Panc1 (cell line): ENCODE measurements at regions not wholly inside any gene's neighbourhood (a gene's known extent, or its start where the extent isn't known, plus 50 kb on each side); places are given as distances from the start of the nearest gene placed in this dataset.

Experiments used
- ATAC-seq: fragments of 200-7000 bp; cut with Tn5 transposase; 2 replicates; pipeline ENCODE4 v1.9.1; 2020; ENCODE audit warnings: mild to moderate bottlenecking, moderate library complexity
- BruUV-seq: library from RNA; stranded (reverse); fragments of 400-500 nt; replicated peaks from 2 replicates; lab custom pipeline; 2021; lab: Mats Ljungman, UMichigan
- CTCF ChIA-PET: fragments of 300-600 bp; sonication (Branson Sonifier 250); formaldehyde crosslinking; loops from one replicate; lab custom pipeline; 2022; ENCODE audit warnings: antibody characterized with exemption; lab: Charles Lee
- POLR2A ChIA-PET: fragments of 300-600 bp; sonication (Branson Sonifier 250); formaldehyde crosslinking; loops from one replicate; lab custom pipeline; 2022; ENCODE audit warnings: antibody characterized with exemption; lab: Charles Lee
- DNase-seq: peaks from one replicate; pipeline ENCODE4 v3.0.0-alpha.2; 2010; ENCODE audit warnings: low read depth, low spot score
- H3K27ac ChIP-seq: 2 replicates; pipeline ENCODE4 v1.5.1; 2011; ENCODE audit warnings: mild to moderate bottlenecking, low read length, inconsistent platforms
- H3K27me3 ChIP-seq: fragments of 200-500 bp; sonication (Bioruptor generic); 2 replicates; pipeline ENCODE4 v1.6.0; 2014; ENCODE audit warnings: low read length, inconsistent platforms; ENCODE audit not compliant: control insufficient read depth, insufficient read depth
- H3K36me3 ChIP-seq: fragments of 200-500 bp; sonication (Bioruptor generic); 2 replicates; pipeline ENCODE4 v1.5.1; 2014; ENCODE audit warnings: inconsistent platforms, mild to moderate bottlenecking, low read length, moderate library complexity; ENCODE audit not compliant: control insufficient read depth, insufficient read depth
- H3K4me1 ChIP-seq: 2 replicates; pipeline ENCODE4 v1.5.1; 2011; ENCODE audit warnings: inconsistent platforms, mild to moderate bottlenecking, low read length, moderate library complexity; ENCODE audit not compliant: control insufficient read depth, insufficient read depth
- H3K4me3 ChIP-seq, 2 experiments: 2 replicates each; pipeline ENCODE4 v1.5.1; 2011 to 2012; ENCODE audit warnings: low read depth in 2 of 2, low read length in 2 of 2, mild to moderate bottlenecking in 2 of 2, inconsistent platforms in 1 of 2, moderate library complexity in 1 of 2
- H3K9me3 ChIP-seq: fragments of 200-500 bp; sonication (Bioruptor generic); 2 replicates; pipeline ENCODE4 v1.5.1; 2014; ENCODE audit warnings: low read depth, mild to moderate bottlenecking, inconsistent platforms, low read length, moderate library complexity; ENCODE audit not compliant: control insufficient read depth, insufficient read depth
- CTCF ChIP-seq: fragments of 450-650 bp; IDR thresholded peaks from 2 replicates; pipeline ENCODE4 v1.5.1; 2017; ENCODE audit warnings: mild to moderate bottlenecking
- POLR2AphosphoS5 ChIP-seq: IDR thresholded peaks from 2 replicates; pipeline ENCODE4 v1.6.1; 2012; ENCODE audit warnings: mild to moderate bottlenecking, low read depth, low read length, moderate library complexity
- SIN3A ChIP-seq: IDR thresholded peaks from 2 replicates; pipeline ENCODE4 v1.6.1; 2012; ENCODE audit warnings: low read depth, mild to moderate bottlenecking, low read length, moderate library complexity, borderline replicate concordance; ENCODE audit not compliant: insufficient read depth
- TCF7L2 ChIP-seq: IDR thresholded peaks from 2 replicates; pipeline ENCODE4 v1.6.1; 2011; ENCODE audit warnings: mild to moderate bottlenecking, low read depth, low read length, inconsistent platforms
- in situ Hi-C: cut with HindIII; loops from 2 replicates; pipeline ENCODE4 v1.10.0; 2016; ENCODE audit warnings: low sequenced_read_pairs, low pct_unique_long_range_greater_than_20kb
- intact Hi-C: fragments of 100-400 bp; cut with micrococcal nuclease; formaldehyde crosslinking; loops from one replicate; pipeline ENCODE4 v1.10.0; 2022; ENCODE audit not compliant: unreplicated experiment
- TF ChIP-seq, protein P1 (sequence below), 2 experiments: IDR thresholded peaks; 2 replicates each; pipeline ENCODE4 v1.6.1; 2011 to 2012; ENCODE audit warnings: low read depth in 2 of 2, control low read depth in 1 of 2, low read length in 1 of 2, mild to moderate bottlenecking in 1 of 2, moderate library complexity in 1 of 2; ENCODE audit not compliant: insufficient read depth in 1 of 2

DNA sequence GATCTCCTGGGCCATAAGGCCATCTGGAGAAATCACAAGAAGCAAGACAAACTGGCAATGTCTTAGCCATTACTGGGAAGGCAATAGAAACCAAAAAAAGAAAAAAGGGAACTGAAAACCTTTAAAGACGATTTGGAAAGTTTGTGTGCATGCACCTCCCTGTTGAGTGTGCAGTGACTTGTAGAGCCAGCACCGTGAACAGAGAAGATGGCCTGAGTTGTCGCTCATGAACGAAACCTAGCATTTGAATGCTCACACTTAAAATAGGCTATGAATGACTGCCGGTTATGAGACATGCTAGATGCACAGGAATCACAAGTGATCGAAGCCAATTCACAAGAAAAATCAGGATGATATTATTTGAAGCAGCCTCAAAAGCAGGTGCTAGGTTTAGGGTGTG is 151.3 kb upstream of the ADO start:
- CTCF ChIA-PET: no interaction called here
- no peak for DNase-seq
- Histone ChIP-seq H3K4me3 (no peak overlapping the region), H3K27ac (no peak overlapping the region), H3K4me1 (no peaks in the 10 kb centered on the region), H3K36me3 (no peaks in the 10 kb centered on the region), H3K9me3 (no peaks in the 10 kb centered on the region), H3K27me3 (no peaks in the 10 kb centered on the region)
- intact Hi-C loops (no loop called here), in situ Hi-C loops (no loop called here)
- no peak for ATAC-seq
- TF ChIP-seq CTCF (no peak), POLR2AphosphoS5 (no peak), TCF7L2 (no peak), SIN3A (no peak)
- TF ChIP-seq, protein P1, sequence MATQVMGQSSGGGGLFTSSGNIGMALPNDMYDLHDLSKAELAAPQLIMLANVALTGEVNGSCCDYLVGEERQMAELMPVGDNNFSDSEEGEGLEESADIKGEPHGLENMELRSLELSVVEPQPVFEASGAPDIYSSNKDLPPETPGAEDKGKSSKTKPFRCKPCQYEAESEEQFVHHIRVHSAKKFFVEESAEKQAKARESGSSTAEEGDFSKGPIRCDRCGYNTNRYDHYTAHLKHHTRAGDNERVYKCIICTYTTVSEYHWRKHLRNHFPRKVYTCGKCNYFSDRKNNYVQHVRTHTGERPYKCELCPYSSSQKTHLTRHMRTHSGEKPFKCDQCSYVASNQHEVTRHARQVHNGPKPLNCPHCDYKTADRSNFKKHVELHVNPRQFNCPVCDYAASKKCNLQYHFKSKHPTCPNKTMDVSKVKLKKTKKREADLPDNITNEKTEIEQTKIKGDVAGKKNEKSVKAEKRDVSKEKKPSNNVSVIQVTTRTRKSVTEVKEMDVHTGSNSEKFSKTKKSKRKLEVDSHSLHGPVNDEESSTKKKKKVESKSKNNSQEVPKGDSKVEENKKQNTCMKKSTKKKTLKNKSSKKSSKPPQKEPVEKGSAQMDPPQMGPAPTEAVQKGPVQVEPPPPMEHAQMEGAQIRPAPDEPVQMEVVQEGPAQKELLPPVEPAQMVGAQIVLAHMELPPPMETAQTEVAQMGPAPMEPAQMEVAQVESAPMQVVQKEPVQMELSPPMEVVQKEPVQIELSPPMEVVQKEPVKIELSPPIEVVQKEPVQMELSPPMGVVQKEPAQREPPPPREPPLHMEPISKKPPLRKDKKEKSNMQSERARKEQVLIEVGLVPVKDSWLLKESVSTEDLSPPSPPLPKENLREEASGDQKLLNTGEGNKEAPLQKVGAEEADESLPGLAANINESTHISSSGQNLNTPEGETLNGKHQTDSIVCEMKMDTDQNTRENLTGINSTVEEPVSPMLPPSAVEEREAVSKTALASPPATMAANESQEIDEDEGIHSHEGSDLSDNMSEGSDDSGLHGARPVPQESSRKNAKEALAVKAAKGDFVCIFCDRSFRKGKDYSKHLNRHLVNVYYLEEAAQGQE (IDR thresholded peaks at IDR 0.05; ENCODE audit: insufficient read depth in 1 of 2, low read depth in 2 of 2, low read length in 1 of 2): no peak
- POLR2A ChIA-PET: no interaction called here
- BruUV-seq: no TSS peak

GRCh38 chr10:62654966-62655336 is 149.6 kb upstream of the ADO start:
- CTCF ChIA-PET: no interaction called here
- Histone ChIP-seq H3K4me1 (no peaks in the 10 kb centered on the region), H3K27me3 (no peaks in the 10 kb centered on the region), H3K9me3 (no peaks in the 10 kb centered on the region), H3K27ac (no peak overlapping the region), H3K4me3 (no peak overlapping the region), H3K36me3 (no peaks in the 10 kb centered on the region)
- intact Hi-C loops: no loop called here
- in situ Hi-C loops: no loop called here
- POLR2A ChIA-PET: no interaction called here
- TF ChIP-seq SIN3A: no peak
- TF ChIP-seq, protein P1 (IDR thresholded peaks at IDR 0.05; ENCODE audit: insufficient read depth in 1 of 2, low read depth in 2 of 2, low read length in 1 of 2): no peak
- TF ChIP-seq POLR2AphosphoS5: no peak
- no peak for TF ChIP-seq CTCF
- no peak for TF ChIP-seq TCF7L2
- DNase-seq (no peak), ATAC-seq (no peak)
- BruUV-seq: no TSS peak
